CD4-positive, alpha-beta T cell treated with Interferon gamma for 1 hour (primary cell): ENCODE measurements at regions not wholly inside any gene's neighbourhood (a gene's known extent, or its start where the extent isn't known, plus 50 kb on each side); places are given as distances from the start of the nearest gene placed in this dataset.
"Not testable (repeated sequence)": the region's sequence is repeated elsewhere in the genome, so short reads cannot be mapped to it uniquely, and the experiment has no call there.

ENCODE experiments used
- DNase-seq: peaks from one replicate; pipeline ENCODE4 v3.0.0-alpha.2; 2020

DNA sequence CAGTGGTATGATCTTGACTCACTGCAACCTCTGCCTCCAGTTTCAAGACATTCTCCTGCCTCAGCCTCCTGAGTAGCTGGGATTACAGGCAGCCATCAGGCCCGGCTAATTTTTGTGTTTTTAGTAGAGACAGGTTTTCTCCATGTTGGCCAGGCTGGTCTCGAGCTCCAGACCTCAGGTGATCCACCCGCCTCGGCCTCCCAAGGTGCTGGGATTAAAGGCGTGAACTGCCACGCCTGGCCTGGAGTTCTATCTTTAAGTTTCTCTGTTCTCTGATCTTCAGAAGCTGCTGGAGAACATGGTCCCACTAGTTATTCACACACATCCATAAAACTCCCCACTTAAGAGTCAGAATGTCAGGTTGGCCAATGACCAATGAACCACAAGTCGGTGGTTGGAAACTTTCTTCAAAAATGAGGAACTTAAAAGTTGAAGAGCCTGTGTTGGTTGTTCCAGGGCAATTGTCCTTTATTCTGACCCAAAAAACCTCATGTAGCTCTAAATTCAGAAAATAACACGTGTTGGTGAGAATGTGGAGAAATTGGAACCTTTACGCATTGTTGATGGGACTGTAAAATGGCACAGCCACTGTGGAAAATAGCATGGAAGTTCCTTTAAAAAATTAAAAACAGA is 55.9 kb upstream of the PIK3CB start:
- DNase-seq: peak; percentile 28

GRCh38 chr3:138889792-138890191 is 55.1 kb upstream of the PIK3CB start:
- DNase-seq: no peak

GRCh38 chr3:138888560-138888959 is 53.8 kb upstream of the PIK3CB start:
- DNase-seq: no peak

GRCh38 chr3:138886096-138886495 is 51.4 kb upstream of the PIK3CB start:
- DNase-seq: not testable (repeated sequence)
